Dermis microvascular lymphatic vessel endothelial cell (primary cell): ENCODE measurements at regions not wholly inside any gene's neighbourhood (a gene's known extent, or its start where the extent isn't known, plus 50 kb on each side); places are given as distances from the start of the nearest gene placed in this dataset.

Experiments used
- DNase-seq, 2 donors: peaks; one replicate each; pipeline versions ENCODE4 v3.0.0 to v3.0.0-alpha.2; 2010; ENCODE audit warnings: low read depth in 2 of 2

DNA sequence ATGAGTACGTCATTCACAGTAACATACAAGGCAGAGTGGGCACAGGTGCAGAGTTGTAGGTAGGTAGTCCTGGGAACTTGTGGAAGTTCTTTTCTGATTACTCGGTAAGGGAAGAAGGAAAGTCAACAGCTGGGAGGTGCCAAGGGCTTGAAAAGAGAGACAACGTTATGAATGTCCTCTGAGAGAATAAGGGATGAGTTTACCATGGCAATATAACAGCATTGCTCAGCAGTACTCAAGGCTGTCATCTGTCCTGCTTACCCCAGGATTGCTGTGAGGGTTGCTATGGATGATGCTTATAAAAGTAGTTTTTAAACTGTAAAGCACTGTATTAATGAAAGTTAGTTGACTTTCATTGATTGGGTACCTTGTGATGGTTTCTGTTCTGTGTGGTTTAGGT, 369.1 kb upstream of the SGCD start:
- no peak for DNase-seq

DNA sequence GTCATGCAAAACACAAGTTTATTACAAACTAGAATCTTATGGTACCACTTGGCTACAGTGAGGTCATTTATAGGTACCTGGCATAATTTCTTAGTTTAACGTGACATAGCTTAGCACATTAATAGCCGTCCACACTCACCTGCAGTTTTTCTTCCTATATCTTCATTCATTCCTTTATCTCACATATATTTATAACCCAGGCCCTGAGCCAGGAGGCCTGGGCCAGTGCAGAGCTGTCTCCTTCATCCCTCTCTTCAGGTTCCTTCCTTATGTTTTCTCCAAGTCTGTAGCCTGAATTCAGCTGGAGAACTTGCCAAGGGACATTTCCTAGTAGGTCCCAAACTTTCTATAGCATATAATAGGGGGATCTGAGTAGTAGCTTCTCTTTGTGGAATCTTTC, 367.9 kb upstream of the SGCD start:
- DNase-seq: no peak

DNA sequence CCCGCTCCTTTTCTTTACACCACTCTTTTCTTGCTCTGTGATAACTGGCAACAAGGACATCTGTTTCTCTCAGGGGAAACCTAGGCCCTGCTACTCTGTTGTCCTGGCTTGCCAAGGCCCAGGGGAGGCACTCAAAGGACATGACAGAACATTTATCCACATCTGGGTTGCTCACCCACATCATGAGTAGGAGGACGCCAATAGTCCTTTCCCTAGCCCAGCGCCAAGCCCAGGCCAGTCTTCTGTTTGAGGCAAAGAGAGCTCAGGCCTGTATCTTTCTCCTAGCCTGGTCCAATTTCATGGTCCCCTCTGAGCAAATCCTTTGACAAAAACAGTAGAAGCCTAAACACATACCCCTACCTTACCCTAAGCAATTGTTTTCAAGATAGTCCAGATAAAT, 366.8 kb upstream of the SGCD start:
- no peak for DNase-seq

DNA sequence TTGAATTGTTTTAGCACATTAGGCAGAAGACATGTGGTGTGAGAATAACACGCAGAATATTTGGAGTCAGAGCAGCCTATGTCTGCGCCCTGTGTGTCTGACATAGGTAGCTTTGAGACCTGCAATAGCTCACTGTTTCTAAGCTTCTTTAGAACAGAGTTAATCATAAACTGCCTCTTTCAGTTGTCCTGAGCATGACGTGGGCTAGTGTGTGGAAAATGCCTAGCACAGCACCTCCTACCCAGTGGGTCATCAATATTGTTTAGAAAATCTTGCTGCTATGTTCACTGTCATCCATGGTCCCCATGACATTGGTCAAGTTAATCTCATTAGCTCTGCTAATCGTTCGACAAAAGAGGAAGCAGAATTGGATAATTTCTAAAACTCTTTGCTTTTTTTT, 357.4 kb upstream of the SGCD start:
- no peak for DNase-seq

DNA sequence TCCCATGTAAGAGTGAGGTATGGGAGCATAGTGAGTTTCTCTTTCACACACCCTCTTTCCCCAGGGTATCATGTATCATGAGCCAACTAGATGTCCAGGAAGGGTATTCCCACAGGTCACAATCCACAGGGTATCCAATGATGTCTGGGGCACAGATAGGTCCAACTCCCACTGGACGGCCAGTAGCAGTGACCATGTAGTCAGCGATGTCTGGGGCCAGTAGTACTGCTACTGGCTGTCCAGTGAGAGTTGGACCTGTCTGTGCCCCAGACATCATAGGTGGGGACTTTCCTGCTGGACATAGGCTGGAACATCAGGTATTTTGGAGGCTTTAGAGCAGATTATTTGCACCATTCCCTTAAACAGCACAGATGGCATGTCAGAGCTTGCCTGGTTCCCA, 352.6 kb upstream of the SGCD start:
- DNase-seq: no peak

DNA sequence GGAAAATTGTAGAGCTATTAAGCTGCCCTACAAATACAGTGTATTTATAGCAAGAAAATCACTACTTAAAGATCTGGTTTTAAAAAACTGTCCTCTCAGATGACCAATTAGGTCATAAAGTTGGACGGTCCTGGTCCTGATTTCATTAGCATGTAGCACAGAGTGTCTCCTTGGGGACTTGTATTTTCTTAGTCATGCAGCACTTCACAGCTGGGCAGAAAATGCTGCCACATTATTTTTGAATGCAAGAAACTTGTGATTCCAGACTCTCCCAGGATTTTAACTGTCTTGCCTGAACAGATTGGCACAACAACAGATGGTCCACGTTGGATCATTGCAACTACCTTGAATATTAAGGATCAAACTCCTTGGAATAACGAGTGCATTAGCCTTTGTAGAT, 348.1 kb upstream of the SGCD start:
- DNase-seq: no peak

DNA sequence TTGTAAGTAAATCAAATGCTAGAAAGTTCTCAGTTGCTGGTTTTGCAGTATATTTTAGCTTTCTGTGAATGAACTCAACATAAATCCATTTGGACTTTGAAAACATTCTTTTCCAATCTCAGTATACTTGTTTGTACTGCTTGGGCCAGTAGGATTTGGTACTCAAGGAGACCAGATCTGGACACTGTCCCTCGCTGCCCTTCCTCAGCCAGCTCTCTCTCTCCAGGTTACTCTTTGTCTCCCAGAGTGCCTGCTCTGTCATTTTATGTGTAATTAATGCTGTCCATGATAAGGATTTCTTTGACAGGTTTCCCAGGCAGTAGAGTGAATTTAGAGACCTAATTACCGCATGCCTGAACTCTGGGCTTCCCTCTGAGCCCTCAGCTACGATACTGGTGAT, 344.6 kb upstream of the SGCD start:
- DNase-seq: no peak

DNA sequence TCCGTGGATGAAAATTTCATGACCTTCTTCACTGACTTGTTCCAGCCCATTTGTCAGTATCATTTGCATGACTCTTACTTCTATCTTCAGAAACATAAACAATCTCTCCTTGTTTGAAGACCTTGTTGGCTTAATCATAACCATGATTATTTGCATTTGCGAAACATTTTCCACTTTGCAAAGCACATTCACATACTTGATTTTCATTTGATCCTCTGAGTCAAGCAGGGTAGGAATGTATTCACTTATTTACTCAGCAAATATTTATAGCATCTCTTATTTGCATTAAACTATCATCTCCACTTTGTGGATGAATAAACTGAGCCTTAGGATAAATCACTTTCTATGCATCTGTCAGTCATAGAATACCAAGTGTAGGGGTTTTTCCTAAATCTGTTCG, 343.0 kb upstream of the SGCD start:
- no peak for DNase-seq

DNA sequence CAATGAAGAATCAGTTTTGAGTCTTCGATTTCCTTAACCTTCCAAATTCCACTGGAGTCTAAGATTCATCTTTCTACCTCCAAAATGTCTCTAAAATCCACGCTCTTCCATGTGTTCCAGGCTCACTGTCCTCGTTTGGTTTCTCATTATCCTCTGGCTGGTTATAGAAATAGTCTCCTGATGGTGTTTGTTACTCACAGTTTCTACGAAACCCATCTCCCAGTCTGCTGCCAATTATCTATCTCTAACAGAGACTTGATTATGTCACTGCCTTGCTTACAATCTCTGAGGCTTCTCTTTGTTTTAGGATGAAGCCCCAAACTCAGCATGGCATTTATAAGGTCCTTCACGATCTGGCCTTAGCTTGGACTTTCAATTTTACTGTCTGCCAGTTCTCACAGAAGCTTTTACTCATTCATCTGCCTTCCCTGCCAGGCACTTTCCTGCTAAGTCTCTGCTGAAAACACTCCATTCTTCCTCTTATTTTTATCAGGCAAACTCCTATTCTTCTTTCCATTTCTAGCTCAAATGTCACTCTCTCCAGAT, 339.6 kb upstream of the SGCD start:
- DNase-seq: no peak

DNA sequence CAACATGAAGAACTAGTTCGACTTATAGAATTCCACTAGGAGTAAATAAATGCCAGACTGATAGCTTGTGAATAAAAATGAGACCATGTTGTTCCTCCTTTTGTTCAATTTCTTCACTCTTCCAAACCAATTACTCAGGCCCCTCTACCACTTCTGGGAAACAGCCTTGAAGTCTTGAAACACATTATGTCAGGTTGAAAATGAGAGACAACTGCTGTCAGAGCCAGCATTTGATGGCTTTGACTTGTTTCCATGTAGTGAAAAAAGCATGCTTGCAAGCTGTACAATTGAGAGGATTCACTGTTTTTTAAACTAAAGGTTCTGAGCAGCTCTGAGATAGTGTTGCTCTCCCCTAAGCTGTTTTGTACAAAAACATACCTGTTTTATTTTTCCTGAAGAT, 337.1 kb upstream of the SGCD start:
- no peak for DNase-seq

DNA sequence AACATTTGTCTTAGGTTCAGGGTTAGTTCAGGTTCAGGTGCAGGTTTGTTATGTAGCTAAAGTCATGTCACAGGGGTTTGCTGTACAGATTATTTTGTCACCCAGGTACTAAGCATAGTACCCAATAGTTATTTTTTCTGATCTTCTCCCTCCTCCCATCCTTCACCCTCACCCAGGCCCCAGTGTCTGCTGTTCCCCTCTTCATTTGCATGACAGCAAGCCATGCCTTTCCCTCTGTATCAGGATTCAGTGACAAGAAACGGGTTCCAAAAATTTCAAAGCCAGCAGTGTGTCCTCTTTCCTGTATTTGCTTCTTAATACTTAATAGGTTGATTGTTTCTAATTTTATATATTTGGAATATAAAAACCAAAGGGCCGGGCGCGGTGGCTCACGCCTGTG, 330.8 kb upstream of the SGCD start:
- DNase-seq: no peak

DNA sequence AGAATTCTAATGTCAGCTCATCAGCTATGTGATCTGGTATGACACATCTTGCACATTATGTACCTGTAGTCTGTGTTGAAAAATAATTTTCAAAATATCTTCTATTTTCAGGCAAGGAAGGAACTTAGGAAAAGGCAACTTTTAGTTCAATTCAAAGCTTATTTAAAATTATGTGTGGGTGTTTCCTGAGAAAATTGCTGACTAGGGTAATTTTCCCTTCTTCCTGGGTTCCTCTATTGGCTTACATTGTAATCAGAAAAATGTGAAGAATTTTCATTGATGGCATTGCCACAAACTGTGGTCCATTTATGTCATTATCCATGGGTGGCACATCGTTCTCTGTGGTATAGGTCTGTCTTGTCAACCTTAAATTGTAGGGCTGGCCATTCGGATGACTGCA, 328.7 kb upstream of the SGCD start:
- DNase-seq: no peak

DNA sequence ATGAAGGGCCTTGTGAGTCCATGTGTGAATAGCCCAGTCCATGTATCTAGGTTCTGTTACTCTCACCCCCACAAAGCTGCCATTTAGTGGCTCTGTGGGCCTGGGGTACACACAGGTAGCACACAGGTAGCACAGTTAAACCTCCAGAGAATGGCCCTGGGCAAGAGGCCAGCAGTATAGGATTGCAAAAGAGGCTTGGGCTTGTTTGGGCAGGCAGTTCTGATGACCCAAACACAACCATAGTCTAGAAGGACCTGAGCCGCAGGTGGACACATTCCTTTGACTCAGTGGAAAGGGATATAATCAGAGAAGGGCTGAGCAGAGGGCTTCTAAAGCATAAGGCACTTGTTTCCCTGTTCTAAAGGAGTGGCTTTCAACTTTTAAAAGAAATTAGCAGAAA, 326.8 kb upstream of the SGCD start:
- no peak for DNase-seq

DNA sequence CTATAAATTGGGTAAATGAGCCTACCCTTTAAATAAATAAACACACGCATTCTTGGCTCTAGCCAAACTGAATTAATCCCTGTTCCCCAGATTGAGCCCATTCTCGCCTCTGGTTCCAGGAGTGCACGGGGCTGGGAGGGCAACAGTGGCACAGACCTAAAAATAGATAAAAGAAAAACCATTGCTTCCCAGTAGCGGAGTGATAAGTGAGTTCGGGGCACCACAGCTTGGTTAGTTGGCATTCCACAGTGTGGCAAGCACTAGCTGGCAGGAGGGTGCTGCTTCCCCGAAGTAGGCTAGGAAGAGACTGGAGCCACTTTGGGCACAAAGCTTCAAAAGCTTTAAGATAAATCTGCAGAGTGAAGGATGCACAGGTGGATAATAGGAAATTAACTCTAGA, 322.2 kb upstream of the SGCD start:
- no peak for DNase-seq

DNA sequence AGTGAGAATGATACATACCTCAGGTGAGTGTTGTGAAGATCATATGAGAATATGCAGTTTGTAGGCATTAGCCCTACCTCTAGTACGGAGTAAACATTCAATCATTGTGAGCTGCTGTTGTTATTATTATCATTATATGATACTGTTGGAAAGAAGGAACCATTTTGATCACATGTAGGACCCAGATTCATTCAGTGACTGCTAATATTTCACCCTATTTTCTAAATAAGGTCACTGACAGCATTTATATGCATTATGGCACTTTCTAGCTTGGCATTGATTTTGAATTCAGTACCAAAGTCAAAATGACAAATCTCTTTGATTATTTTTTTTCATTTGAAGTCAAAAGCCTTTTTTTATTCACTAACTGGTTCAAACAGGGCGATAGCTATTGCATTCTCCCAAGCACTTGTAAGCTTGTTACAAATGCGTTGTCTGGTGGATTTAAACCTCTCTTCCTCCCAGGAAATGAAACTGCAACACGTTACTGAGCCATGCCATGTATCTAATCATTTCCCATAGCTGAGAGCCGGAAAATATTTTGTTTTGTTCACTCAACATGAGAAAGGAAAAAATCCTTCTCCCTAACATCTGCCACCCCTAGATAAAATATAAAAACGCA, 320.8 kb upstream of the SGCD start:
- no peak for DNase-seq

DNA sequence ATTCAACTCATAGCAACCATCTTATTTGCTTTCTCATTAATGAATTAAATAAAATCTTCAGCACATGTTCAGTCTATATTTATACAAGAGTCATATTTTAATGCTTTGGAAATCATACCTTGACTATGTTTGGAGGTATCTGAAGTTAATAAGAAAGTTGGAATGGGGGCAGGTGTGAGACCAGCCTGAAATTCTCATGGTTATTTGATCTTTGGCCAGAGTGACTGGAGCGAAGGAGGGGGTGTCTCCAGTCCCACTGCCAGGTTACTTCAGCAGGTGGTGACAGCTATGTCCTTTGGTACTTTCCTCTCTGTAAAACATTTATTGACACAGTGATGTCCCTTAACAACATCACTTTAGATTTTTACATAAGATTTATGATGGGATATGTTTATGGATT, 318.1 kb upstream of the SGCD start:
- no peak for DNase-seq

DNA sequence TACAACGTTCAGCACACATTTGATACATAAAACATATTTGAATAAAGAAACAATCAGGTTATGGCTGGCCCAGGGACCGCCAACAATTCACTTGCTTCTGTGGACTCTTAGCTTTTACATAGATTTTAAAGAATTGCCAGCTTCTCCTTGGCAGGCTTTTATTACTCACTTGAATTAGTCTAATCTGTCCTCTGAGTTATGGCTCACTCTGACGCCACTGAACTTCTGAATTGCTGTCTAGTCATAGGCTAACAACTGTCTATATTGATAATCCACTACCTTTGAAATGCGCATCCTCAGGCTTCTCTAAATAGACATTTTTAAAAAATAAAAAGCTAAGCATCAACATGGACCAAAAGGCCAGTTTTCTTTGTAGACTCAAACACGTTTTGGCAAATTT, 317.4 kb upstream of the SGCD start:
- no peak for DNase-seq

DNA sequence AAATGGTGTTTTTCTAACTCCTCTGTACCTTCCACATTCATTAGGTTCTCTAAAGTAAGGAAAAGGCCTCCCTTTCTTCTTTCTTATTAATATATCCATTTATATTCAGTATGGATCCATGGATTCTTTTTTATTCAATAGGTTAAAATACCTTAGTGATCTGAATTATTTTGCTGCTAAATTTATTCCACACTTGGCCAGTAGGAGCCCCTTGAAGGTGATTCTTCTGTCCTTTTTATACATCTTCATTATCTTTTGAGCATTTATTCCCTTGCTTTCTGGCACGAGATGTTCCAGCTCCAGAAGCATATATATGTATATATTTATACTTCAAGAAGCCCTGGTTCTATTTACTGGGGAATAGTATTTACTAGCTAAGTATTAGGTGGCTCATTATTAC, 311.8 kb upstream of the SGCD start:
- no peak for DNase-seq

DNA sequence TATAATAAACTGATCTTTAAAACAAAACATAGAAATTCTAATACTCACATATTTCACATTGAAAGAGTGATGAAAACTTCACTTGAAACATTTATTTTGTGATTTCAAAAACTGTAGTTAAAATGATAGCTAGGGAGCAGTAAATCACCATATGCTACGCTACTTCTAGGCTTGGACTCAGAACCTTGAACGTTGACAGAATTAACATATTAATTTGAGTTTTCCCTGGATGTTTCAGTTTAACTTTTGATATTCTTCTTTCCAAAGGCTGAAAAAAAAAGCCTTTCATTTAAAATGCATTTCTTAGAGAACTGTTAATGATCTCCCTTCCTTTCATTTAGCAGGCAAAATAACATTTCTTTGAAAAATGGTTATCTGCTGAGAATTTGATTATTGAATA, 307.8 kb upstream of the SGCD start:
- DNase-seq: no peak

DNA sequence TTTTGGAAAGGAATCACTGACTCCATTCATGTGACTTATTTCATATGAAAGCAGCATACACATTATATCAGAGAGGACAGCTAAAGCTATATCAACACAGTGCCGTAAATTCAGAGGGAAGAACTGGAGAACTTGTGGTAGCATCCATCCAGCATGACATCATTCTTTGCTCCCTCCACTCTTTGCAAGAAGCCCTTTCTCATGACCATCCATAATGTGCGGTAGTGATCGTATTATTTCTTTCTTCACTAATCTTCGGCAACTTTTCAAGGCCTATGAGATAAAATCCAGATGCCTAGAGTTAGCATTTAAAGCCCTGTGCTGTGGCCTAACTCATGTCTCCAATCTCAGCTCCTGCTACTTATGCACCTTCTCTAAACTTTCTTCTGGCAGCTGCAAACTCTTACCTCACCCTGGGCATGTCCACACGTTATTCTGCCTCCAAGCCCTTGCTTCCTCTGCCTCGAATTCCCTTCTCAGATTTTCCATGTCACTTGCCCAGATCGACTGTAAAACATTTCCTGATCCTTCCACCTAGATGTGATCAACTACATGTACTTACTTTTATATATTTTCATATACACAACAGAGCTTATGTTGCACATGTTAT, 307.3 kb upstream of the SGCD start:
- DNase-seq: no peak

DNA sequence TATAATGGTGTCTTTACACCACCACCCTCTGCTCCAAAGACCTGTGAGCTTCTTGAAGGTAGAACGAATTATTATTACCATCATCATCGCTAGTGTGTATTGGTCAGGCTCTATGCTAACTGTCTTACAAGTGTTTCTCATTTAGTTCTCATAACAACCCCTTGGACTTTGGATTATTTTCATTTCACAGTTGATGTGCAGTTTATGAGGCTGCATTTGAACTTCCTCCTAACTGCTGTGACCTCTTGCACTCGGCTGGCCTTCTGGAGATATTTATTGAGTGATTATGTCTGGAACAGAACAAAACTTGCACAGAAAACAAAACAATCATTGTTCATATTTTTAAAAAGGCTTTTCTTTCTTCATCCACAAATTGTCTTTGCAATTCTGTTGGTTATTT, 306.3 kb upstream of the SGCD start:
- no peak for DNase-seq

DNA sequence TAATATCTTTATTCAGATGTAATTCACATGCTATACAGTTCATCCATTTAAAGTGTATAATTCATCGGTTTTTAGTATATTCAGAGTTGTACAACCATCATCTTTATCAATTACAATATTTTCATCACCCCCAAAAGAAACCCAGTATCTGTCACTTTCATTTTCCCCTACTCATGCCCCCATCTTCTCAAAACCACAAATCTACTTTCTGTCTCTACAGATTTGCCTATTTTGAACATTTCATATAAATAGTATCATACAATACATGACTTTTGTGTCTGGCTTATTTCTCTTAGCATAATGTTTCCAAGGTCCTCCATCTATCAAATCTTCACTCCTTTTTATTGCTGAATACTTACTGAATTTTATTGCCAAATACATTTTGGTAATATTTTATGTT, 305.1 kb upstream of the SGCD start:
- DNase-seq: no peak

DNA sequence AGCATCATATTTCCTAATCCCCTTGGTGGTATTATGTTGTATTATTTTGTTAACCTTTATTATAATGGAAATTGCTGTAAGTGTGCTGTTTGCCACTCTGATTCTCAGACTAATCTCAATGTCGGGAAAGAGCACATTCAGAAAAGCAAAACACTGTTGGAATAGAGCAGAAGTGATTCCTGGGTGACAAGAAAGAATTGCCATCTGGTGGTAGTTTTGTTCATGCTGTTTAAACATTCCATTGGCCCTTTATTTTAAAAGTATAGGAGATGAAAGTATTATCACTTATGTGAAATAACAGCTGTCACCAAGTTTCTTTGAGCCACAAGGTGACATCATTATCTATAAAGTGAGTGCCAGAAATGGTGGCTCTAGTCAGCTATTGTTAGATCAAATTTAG, 301.3 kb upstream of the SGCD start:
- DNase-seq: no peak

DNA sequence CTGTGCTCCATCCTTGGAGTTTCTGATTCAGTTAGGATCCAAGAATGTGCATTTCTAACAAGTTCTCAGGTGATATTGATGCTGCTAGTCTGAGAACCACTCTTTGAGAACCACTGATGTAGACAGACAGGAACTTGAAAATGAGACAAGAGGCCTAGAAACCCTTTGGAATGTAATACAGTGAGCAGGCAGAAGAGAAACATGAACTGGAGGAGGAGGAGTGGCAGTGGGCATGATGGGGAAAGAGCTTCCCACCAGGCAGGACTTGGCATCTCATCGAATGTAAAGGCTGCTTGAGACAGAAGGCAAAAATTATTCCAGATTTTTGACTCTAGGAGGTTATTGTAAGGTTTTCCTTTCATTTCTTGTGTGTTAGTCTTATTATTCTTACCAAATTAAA, 295.8 kb upstream of the SGCD start:
- DNase-seq: no peak
